ENCODE measurements at regions not wholly inside any gene's neighbourhood (a gene's known extent, or its start where the extent isn't known, plus 50 kb on each side); places are given as distances from the start of the nearest gene placed in this dataset.

DNA sequence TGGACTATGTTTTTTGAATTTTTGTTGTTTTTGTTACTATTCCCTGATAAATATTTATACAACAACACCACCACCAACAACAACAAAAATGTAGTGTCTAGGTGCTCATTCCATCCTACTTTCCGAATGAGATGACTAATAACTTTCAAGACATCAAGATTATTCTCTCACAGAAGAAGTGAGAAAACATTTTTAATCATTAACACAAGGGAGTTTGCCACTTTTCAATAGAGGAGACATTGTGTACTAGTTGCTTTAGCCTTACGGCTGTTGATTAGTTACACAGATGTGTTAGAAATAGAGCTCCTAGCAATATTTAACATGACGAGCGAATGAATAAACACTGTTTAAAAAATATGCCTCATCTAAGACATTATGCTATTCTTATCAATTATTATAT, 898.8 kb downstream of the C4orf33 start:
- TF ChIP-seq, protein P1, sequence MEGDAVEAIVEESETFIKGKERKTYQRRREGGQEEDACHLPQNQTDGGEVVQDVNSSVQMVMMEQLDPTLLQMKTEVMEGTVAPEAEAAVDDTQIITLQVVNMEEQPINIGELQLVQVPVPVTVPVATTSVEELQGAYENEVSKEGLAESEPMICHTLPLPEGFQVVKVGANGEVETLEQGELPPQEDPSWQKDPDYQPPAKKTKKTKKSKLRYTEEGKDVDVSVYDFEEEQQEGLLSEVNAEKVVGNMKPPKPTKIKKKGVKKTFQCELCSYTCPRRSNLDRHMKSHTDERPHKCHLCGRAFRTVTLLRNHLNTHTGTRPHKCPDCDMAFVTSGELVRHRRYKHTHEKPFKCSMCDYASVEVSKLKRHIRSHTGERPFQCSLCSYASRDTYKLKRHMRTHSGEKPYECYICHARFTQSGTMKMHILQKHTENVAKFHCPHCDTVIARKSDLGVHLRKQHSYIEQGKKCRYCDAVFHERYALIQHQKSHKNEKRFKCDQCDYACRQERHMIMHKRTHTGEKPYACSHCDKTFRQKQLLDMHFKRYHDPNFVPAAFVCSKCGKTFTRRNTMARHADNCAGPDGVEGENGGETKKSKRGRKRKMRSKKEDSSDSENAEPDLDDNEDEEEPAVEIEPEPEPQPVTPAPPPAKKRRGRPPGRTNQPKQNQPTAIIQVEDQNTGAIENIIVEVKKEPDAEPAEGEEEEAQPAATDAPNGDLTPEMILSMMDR (IDR thresholded peaks at IDR 0.05; ENCODE audit: borderline replicate concordance, extremely low read depth, low read length, poor library complexity, severe bottlenecking) = no peak
- TF ChIP-seq EZH2 (IDR thresholded peaks at IDR 0.05; ENCODE audit: borderline replicate concordance, low read depth, low read length, severe bottlenecking) = no peak

All from DND-41 (cell line).